A172 (cell line): ENCODE measurements at regions not wholly inside any gene's neighbourhood (a gene's known extent, or its start where the extent isn't known, plus 50 kb on each side); places are given as distances from the start of the nearest gene placed in this dataset.
"Not testable (repeated sequence)": the region's sequence is repeated elsewhere in the genome, so short reads cannot be mapped to it uniquely, and the experiment has no call there.

Experiments
- DNase-seq: peaks from one replicate; pipeline ENCODE4 v3.0.0-alpha.2; 2015; ENCODE audit warnings: low spot score

GRCh38 chr2:16069663-16069932 lies 129.2 kb downstream of the MYCN start:
- no peak for DNase-seq

- DNase-seq: no peak
Measured at GRCh38 chr2:16068552-16068940, 128.2 kb downstream of the MYCN start.

- DNase-seq: no peak
Measured at GRCh38 chr2:16067866-16068551, 127.7 kb downstream of the MYCN start.

GRCh38 chr2:16067444-16067843 lies 127.1 kb downstream of the MYCN start:
- DNase-seq: no peak

- no peak for DNase-seq
Measured at GRCh38 chr2:16067037-16067406, 126.7 kb downstream of the MYCN start.

- DNase-seq: no peak
Measured at GRCh38 chr2:16066261-16067036, 126.1 kb downstream of the MYCN start.

GRCh38 chr2:16065272-16066069 lies 125.1 kb downstream of the MYCN start:
- DNase-seq: not testable (repeated sequence)

GRCh38 chr2:16064745-16065144 lies 124.4 kb downstream of the MYCN start:
- DNase-seq: no peak

- DNase-seq: no peak
Measured at GRCh38 chr2:16063955-16064633, 123.7 kb downstream of the MYCN start.

GRCh38 chr2:16063251-16063850 lies 123.0 kb downstream of the MYCN start:
- no peak for DNase-seq

GRCh38 chr2:16062471-16063250 lies 122.3 kb downstream of the MYCN start:
- DNase-seq: no peak

- DNase-seq: no peak
Measured at GRCh38 chr2:16061441-16062217, 121.3 kb downstream of the MYCN start.

GRCh38 chr2:16060936-16061338 lies 120.6 kb downstream of the MYCN start:
- DNase-seq: no peak

GRCh38 chr2:16060125-16060935 lies 120.0 kb downstream of the MYCN start:
- DNase-seq: no peak

GRCh38 chr2:16059393-16060016 lies 119.2 kb downstream of the MYCN start:
- DNase-seq: no peak

- DNase-seq: no peak
Measured at GRCh38 chr2:16058747-16059358, 118.5 kb downstream of the MYCN start.

- DNase-seq: no peak
Measured at GRCh38 chr2:16058256-16058655, 117.9 kb downstream of the MYCN start.

GRCh38 chr2:16057661-16058060 lies 117.3 kb downstream of the MYCN start:
- DNase-seq: no peak
